ENCODE measurements at regions not wholly inside any gene's neighbourhood (a gene's known extent, or its start where the extent isn't known, plus 50 kb on each side); places are given as distances from the start of the nearest gene placed in this dataset.

DNA sequence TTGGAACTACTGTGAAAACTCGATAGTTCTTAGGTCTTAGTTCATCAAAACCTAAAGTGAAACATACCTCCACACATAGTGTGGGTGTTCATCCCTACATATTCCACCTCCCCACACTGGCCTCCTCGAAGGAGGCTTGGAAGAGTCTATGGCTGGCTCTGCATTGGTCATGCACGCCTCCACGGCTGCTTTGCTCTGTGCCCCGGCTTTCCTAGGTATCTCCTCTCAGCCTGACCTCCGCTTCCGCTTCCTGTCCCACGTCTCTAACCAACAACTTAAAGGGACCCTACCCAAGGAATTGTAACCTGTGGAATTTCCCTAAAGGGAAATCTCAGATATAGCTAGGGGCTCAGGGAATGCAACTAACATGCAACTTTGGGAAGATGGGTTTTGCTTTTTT lies 79.7 kb upstream of the MBNL2 start:
- WGBS (ENCODE audit: low lambda C conversion rate): 14% methylated on average over 8 of the region's 8 CpGs
- ATAC-seq: 0 out of 3 replicates have a peak, but pooled peaks have one; percentile 15
- H3K27me3 ChIP-seq (ENCODE audit: control insufficient read depth in 1 of 2, insufficient read depth in 2 of 2, low read length in 2 of 2): no peaks in the 10 kb centered on the region
- no peak for TF ChIP-seq MEIS2 (CRISPR knock-in tag; IDR thresholded peaks at IDR 0.05)
- TF ChIP-seq, protein P1, sequence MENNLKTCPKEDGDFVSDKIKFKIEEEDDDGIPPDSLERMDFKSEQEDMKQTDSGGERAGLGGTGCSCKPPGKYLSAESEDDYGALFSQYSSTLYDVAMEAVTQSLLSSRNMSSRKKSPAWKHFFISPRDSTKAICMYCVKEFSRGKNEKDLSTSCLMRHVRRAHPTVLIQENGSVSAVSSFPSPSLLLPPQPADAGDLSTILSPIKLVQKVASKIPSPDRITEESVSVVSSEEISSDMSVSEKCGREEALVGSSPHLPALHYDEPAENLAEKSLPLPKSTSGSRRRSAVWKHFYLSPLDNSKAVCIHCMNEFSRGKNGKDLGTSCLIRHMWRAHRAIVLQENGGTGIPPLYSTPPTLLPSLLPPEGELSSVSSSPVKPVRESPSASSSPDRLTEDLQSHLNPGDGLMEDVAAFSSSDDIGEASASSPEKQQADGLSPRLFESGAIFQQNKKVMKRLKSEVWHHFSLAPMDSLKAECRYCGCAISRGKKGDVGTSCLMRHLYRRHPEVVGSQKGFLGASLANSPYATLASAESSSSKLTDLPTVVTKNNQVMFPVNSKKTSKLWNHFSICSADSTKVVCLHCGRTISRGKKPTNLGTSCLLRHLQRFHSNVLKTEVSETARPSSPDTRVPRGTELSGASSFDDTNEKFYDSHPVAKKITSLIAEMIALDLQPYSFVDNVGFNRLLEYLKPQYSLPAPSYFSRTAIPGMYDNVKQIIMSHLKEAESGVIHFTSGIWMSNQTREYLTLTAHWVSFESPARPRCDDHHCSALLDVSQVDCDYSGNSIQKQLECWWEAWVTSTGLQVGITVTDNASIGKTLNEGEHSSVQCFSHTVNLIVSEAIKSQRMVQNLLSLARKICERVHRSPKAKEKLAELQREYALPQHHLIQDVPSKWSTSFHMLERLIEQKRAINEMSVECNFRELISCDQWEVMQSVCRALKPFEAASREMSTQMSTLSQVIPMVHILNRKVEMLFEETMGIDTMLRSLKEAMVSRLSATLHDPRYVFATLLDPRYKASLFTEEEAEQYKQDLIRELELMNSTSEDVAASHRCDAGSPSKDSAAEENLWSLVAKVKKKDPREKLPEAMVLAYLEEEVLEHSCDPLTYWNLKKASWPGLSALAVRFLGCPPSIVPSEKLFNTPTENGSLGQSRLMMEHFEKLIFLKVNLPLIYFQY (CRISPR knock-in tag; IDR thresholded peaks at IDR 0.05; ENCODE audit: borderline replicate concordance): no peak
- no peak for TF ChIP-seq CENPT (CRISPR knock-in tag; IDR thresholded peaks at IDR 0.05; ENCODE audit: low read depth)
- TF ChIP-seq, protein P2, sequence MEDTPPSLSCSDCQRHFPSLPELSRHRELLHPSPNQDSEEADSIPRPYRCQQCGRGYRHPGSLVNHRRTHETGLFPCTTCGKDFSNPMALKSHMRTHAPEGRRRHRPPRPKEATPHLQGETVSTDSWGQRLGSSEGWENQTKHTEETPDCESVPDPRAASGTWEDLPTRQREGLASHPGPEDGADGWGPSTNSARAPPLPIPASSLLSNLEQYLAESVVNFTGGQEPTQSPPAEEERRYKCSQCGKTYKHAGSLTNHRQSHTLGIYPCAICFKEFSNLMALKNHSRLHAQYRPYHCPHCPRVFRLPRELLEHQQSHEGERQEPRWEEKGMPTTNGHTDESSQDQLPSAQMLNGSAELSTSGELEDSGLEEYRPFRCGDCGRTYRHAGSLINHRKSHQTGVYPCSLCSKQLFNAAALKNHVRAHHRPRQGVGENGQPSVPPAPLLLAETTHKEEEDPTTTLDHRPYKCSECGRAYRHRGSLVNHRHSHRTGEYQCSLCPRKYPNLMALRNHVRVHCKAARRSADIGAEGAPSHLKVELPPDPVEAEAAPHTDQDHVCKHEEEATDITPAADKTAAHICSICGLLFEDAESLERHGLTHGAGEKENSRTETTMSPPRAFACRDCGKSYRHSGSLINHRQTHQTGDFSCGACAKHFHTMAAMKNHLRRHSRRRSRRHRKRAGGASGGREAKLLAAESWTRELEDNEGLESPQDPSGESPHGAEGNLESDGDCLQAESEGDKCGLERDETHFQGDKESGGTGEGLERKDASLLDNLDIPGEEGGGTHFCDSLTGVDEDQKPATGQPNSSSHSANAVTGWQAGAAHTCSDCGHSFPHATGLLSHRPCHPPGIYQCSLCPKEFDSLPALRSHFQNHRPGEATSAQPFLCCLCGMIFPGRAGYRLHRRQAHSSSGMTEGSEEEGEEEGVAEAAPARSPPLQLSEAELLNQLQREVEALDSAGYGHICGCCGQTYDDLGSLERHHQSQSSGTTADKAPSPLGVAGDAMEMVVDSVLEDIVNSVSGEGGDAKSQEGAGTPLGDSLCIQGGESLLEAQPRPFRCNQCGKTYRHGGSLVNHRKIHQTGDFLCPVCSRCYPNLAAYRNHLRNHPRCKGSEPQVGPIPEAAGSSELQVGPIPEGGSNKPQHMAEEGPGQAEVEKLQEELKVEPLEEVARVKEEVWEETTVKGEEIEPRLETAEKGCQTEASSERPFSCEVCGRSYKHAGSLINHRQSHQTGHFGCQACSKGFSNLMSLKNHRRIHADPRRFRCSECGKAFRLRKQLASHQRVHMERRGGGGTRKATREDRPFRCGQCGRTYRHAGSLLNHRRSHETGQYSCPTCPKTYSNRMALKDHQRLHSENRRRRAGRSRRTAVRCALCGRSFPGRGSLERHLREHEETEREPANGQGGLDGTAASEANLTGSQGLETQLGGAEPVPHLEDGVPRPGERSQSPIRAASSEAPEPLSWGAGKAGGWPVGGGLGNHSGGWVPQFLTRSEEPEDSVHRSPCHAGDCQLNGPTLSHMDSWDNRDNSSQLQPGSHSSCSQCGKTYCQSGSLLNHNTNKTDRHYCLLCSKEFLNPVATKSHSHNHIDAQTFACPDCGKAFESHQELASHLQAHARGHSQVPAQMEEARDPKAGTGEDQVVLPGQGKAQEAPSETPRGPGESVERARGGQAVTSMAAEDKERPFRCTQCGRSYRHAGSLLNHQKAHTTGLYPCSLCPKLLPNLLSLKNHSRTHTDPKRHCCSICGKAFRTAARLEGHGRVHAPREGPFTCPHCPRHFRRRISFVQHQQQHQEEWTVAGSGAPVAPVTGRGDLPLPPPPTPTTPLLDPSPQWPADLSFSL (CRISPR knock-in tag; IDR thresholded peaks at IDR 0.05): no peak
- no peak for TF ChIP-seq ZBTB21 (CRISPR knock-in tag; IDR thresholded peaks at IDR 0.05)
- no peak for TF ChIP-seq SPEN (CRISPR knock-in tag; IDR thresholded peaks at IDR 0.05; ENCODE audit: low read depth)
- no peak for TF ChIP-seq ESRRA (CRISPR knock-in tag; IDR thresholded peaks at IDR 0.05; ENCODE audit: low read depth)
- no peak for TF ChIP-seq GATAD1 (CRISPR knock-in tag; IDR thresholded peaks at IDR 0.05)
- no peak for TF ChIP-seq EZH2 (conservative IDR thresholded peaks at IDR 0.05; ENCODE audit: low read depth, low read length)
- TF ChIP-seq KLF16 (CRISPR knock-in tag; IDR thresholded peaks at IDR 0.05): no peak
- no peak for TF ChIP-seq ZFP36L2 (CRISPR knock-in tag; IDR thresholded peaks at IDR 0.05)
- TF ChIP-seq, protein P3, sequence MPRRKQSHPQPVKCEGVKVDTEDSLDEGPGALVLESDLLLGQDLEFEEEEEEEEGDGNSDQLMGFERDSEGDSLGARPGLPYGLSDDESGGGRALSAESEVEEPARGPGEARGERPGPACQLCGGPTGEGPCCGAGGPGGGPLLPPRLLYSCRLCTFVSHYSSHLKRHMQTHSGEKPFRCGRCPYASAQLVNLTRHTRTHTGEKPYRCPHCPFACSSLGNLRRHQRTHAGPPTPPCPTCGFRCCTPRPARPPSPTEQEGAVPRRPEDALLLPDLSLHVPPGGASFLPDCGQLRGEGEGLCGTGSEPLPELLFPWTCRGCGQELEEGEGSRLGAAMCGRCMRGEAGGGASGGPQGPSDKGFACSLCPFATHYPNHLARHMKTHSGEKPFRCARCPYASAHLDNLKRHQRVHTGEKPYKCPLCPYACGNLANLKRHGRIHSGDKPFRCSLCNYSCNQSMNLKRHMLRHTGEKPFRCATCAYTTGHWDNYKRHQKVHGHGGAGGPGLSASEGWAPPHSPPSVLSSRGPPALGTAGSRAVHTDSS (CRISPR knock-in tag; conservative IDR thresholded peaks at IDR 0.05): no peak
- no peak for TF ChIP-seq TP53 (CRISPR knock-in tag; conservative IDR thresholded peaks at IDR 0.05)
- peak; percentile 47; the same call in 1 of the 2 replicates for TF ChIP-seq POLR2AphosphoS5 (IDR thresholded peaks at IDR 0.05; ENCODE audit: low read depth, low read length)

More for the DNA sequence above, 79.7 kb upstream of the MBNL2 start:
- no peak overlapping the region for H3K27ac ChIP-seq (ENCODE audit: extremely low read length, insufficient read depth, low read length)
- H3K9ac ChIP-seq (ENCODE audit: insufficient read depth, low read depth, low read length): no peak overlapping the region
- no peaks in the 10 kb centered on the region for H3K36me3 ChIP-seq (replicated peaks in 1 of 2; ENCODE audit: control insufficient read depth in 1 of 2, insufficient read depth in 2 of 2, low read length in 2 of 2)
- no peak overlapping the region for H2AFZ ChIP-seq (ENCODE audit: low read length)
- BruUV-seq (replicated peaks): no TSS peak
- no peaks in the 10 kb centered on the region for H4K20me1 ChIP-seq (ENCODE audit: insufficient read depth, low read length)
- FAIRE-seq (no peak), DNase-seq (ENCODE audit: low spot score) (peak; percentile 30)
- H3K9me3 ChIP-seq (ENCODE audit: low read length): no peaks in the 10 kb centered on the region
- peak overlapping the region; percentile 27 to 61 (median 52) for H3K4me3 ChIP-seq (replicated peaks in 1 of 3; ENCODE audit: insufficient read depth in 1 of 3, low read depth in 2 of 3, low read length in 3 of 3)
- H3K4me2 ChIP-seq (ENCODE audit: low read depth, low read length): peak overlapping the region; percentile 74
- ChIA-PET POLR2A (interaction anchor here (2.7 kb wide), 1 partner anchor 81 kb away, joined by 28 read pairs; the partner anchor contains the start of gene MBNL2), CTCF (ENCODE audit: low intra/inter-chr PET ratio, low total read pairs) (no interaction called here)
- intact Hi-C loops (cut with micrococcal nuclease; ENCODE audit: unreplicated experiment): no loop called here
- in situ Hi-C loops (cut with HindIII; ENCODE audit: extremely low pct_ligation_motif_present, low pct_unique_long_range_greater_than_20kb): no loop called here
- H3K79me2 ChIP-seq (ENCODE audit: insufficient read depth, low read length): no peaks in the 10 kb centered on the region
- H3K4me1 ChIP-seq (ENCODE audit: insufficient read depth, low read length): peaks cover 32% of the 10 kb centered on the region
